GM18517 (cell line): ENCODE measurements at regions not wholly inside any gene's neighbourhood (a gene's known extent, or its start where the extent isn't known, plus 50 kb on each side); places are given as distances from the start of the nearest gene placed in this dataset.
"Not testable (repeated sequence)": the region's sequence is repeated elsewhere in the genome, so short reads cannot be mapped to it uniquely, and the experiment has no call there.

Experiments
- ATAC-seq: cut with Tn5 transposase; IDR thresholded peaks from one replicate; pipeline ENCODE4 v1.9.1; 2021; ENCODE audit warnings: mild to moderate bottlenecking, moderate library complexity; ENCODE audit not compliant: unreplicated experiment

DNA sequence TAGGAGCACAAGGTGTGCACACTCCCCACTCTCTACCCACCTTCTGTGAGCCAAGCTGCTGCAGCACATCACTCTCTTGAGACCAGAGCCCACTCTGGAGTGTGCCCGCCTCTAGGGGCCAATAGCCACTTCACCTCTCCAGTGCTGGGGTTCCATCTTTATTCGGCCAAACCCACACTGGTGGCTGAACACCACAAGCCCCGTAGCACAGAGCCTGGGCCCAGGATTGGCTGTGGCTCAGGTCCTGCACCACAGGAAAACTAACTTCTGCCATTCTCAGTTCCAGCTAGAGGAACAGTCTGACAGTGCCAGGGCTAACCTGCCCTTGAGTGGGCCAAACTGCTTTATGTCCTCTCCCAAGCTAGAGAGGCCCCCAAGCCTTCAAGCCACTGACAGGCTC lies 111.0 kb upstream of the TOX3 start:
- ATAC-seq = no peak

DNA sequence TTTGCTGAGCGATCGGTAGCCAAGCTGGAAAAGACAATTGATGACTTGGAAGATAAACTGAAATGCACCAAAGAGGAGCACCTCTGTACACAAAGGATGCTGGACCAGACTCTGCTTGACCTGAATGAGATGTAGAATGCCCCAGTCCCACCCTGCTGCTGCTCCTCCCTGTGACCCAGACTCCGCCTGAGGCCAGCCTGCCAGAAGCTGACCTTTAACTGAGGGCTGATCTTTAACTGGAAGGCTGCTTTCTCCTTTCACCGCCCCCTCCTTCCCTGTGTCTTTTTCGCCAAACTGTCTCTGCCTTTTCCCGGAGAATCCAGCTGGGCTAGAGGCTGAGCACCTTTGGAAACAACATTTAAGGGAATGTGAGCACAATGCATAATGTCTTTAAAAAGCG lies 109.0 kb upstream of the TOX3 start:
- not testable (repeated sequence) for ATAC-seq

DNA sequence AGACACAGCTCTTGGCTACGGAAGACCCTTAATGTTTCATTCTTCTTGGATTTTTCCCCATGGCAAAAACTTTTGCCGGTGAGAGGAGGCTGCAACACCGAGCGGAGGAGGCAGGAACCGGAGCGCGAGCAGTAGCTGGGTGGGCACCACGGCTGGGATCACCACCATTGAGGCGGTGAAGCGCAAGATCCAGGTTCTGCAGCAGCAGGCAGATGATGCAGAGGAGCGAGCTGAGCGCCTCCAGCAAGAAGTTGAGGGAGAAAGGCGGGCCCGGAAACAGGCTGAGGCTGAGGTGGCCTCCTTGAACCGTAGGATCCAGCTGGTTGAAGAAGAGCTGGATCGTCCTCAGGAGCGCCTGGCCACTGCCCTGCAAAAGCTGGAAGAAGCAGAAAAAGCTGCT lies 108.2 kb upstream of the TOX3 start:
- not testable (repeated sequence) for ATAC-seq

- ATAC-seq = no peak
These were observed 105.1 kb upstream of the TOX3 start for GRCh38 chr16:52652033-52652432.

- no peak for ATAC-seq
These were observed 103.8 kb upstream of the TOX3 start for GRCh38 chr16:52650789-52651188.

DNA sequence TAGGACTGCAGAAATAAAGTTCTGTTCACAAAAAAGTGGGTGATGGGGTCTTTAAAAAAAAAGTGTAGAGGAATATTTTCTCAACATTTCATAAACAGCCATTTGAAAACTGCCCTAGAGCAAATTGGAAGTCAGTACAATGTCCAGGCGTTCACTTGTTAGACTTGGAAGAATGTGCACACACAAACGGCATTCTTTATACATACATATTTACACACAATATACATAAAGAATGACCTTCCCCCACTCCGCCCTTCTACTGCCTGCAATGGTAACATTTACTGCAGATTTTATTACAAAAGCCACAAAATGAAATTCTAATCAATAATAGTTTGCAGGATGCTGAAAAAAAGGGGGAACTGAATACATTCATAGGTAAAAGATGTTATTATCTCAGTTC lies 103.4 kb upstream of the TOX3 start:
- ATAC-seq = no peak

GRCh38 chr16:52649870-52650269 lies 102.9 kb upstream of the TOX3 start:
- ATAC-seq = no peak

GRCh38 chr16:52647588-52647987 lies 100.6 kb upstream of the TOX3 start:
- no peak for ATAC-seq

DNA sequence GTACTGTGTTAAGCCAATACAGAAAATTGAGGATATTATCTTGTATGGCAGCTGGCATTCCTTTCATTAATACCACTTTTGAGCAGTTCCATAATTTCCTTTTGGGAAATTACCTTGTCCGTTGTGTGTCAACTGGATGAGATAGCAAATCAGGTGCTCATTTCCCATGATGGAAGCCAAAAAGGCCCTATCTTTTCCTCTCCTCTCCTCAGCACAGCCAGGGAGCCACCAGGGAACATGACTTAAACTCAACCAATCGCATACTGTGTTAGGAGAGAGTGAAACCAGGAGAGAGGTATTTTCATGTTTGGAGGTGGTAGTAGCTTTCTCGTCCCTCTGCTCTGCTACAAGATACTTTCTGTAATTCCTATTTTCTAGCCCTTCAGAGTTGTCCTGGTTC lies 96.1 kb upstream of the TOX3 start:
- no peak for ATAC-seq

DNA sequence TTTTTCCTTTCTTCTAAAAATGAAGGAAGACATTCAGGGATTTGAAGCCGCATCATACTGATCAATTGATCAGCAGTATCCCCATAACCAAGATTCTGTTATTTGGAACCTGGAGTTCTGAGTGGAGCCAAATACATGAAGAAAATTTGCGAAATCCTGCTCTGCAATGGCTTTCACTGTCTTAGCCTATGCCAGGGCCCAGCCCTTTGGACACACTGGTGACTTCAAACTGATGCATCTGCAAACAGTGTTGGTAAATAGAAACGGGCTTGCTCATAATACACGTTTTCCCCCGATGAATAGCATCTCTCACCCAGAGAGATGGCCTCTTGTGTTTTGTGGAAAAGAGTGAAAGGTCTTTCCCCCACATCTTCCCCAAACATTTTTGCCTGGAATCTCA lies 87.6 kb upstream of the TOX3 start:
- ATAC-seq = no peak

DNA sequence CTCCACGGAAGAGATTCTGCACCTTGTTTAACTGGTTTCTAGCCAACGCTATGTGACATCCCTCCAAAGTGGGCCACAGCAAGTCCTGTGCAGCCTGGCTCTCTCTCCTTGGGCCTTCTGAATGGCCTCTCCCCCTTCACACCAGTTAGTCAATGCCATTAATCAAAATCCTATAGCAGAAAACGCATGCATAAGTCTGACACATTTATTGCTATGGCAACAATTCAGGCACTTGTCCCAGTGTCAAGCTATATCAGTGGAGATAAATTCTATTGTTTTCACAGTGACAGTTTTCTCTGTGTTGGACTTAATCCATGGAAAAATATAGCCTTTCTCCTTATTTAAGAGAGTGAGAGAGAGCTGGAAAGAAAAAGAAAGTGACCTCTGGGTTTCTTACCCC lies 87.2 kb upstream of the TOX3 start:
- ATAC-seq = no peak

DNA sequence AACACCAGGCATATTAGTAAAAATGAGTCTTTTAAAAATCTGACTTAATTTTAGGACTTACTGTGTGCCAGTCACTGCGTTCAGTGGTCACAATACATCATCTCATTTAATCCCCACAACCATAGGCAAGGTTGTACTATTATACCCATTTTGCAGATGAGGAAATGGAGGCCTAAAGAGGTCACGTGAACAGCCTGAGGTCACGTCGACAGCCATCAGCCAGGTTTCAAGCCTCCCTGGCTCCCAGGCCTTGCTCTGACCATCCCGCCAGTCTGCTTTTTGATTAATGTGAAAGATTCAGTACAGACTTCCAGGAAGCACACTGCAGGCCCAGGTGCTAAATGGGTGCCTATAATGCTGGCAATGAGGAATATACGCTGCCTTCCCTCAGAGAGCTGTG lies 86.3 kb upstream of the TOX3 start:
- ATAC-seq = no peak

GRCh38 chr16:52631711-52632110 lies 84.8 kb upstream of the TOX3 start:
- ATAC-seq = no peak

DNA sequence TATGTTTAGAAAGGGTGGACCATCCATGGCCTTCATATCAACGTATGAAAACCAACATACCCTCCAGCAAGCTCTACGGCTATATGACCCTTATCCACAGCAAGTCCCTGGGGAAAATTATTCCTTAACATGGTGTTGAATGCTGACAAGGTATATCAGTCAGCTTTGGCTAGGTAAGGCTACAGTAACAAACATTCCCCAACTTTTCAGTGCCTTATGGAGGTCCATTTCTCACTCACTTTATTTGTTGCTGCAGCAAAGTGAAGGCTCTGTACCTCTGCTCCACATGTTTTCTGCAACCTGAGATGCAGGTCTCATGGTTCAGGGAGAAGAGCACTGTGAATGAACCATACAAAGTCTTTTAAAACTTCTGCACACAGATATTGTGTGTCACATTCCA lies 83.8 kb upstream of the TOX3 start:
- ATAC-seq = no peak

DNA sequence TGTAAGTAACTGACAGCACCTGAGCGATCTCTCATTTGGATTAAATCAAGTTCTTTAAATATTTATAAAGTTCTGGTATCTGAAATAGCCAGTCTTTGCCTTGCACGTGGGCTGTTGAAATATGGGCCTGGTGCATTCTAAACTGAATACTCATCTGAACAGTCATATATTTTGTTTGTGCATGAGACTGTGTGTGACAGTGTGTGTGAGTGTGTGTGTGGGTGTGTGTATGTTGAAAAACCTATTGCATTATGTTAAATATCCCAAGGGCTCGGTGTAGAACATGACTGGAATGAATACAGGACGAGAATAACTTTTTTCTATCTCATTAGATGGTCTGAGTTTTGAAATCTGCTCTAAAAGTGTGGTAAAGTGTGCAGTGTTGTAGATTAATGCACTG lies 82.4 kb upstream of the TOX3 start:
- ATAC-seq = no peak

DNA sequence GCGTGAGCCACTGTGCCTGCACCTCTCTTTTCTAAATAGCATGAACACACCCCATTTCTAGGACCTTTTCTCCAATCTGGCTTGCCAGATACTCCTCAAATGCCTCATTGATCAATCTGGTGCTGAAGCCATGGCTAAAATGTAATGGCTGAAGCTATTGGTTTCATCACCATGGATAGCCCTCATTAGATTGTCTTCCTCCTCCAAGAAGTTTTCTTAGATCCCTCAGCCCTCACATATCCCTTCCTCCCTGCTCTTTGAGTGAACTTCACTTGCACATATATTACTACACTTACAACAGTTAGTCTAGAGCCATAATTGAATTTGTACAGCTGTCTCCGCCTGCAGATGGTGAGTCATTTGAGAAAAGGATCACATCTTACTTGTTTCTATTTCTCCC lies 77.9 kb upstream of the TOX3 start:
- no peak for ATAC-seq

DNA sequence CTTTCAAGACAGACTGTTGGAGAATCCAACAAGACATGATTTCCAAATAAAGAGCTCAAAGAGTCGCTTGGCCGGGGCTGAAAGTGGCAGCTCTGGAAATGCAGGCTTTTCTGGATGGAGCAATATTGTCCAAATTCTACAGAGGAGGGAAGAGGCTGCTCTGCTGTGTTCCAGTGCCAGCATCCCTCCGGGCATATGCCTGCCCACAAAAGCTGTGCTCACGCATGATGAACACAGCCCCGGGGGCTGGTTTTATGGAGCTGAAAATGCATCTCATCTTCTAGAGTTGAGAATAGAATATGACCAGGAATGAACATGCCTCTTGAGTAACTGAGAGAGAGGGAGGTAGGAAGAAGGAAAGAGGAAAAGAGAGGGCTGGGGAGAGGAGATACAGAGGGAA lies 74.7 kb upstream of the TOX3 start:
- ATAC-seq = no peak

GRCh38 chr16:52618753-52619497 lies 72.0 kb upstream of the TOX3 start:
- ATAC-seq = no peak

DNA sequence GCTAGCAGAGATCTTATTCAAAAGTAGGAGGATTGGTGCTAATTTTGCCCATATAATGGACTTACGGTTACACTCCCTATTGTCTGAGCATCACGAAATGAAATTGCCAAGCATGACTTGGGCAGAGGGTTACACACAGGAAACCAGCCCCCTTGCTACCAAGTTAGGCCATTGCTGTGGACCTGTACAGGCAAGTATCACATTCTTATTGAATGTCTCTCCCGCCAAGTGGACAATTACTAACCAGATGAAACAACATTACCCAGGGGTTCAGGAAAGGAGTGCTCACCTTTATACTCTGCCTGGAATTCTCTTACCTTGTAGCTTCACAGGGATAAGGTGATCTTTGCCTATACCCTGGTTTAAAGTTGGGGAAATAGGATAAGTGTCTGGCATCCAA lies 70.6 kb upstream of the TOX3 start:
- no peak for ATAC-seq

GRCh38 chr16:52613508-52613907 lies 66.6 kb upstream of the TOX3 start:
- ATAC-seq = no peak

- ATAC-seq = no peak
These were observed 65.1 kb upstream of the TOX3 start for GRCh38 chr16:52611817-52612673.

DNA sequence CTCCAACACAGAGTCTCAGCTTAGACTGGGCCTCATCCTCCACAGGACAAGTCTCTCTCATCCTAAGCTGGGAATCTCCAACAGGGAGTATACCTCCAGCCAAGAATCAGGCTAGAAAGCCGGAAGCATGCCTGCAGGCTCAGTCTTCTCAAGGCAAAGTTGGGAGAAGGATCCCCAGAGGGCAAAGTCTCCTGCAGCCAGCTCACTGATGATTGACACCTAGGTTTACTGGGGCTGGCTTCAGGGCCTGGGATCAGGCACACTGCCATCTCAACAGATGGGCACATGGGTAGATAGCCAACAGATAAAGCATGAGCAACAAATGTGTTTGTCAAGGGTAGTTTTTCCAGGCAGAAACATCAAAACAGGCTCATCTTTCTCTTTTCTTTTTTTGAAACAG lies 56.1 kb upstream of the TOX3 start:
- ATAC-seq = no peak
